ACHN (cell line): ENCODE measurements at regions not wholly inside any gene's neighbourhood (a gene's known extent, or its start where the extent isn't known, plus 50 kb on each side); places are given as distances from the start of the nearest gene placed in this dataset.
"Not testable (repeated sequence)": the region's sequence is repeated elsewhere in the genome, so short reads cannot be mapped to it uniquely, and the experiment has no call there.

Experiments
- DNase-seq: peaks from one replicate; pipeline ENCODE4 v3.0.0-alpha.2; 2015
- in situ Hi-C: cut with HindIII; loops from 2 replicates; pipeline ENCODE4 v1.10.0; 2017; ENCODE audit warnings: low sequenced_read_pairs, low pct_ligation_motif_present, low pct_unique_long_range_greater_than_20kb

- no peak for DNase-seq
- in situ Hi-C loops: no loop called here
These were observed 493.7 kb upstream of the CDH7 start for GRCh38 chr18:65257149-65257548.

DNA sequence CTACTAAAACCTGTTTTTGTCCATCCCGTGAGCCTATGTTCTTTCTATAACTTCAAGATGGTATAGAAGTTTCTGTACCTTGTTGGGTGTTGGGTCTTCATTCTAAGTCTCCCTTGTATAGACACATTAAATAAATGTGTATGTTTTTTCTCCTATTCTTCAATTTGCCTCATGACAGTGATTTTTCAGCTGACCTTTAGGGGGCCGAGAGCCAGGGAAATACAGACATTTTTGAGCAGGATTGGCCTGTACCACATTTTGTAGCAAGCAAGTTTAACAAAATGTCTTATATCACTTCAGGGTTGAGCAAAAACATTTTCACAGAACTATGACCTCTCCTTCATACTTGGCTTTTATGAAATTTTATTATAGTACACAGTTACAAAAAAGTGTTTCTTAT, 495.4 kb upstream of the CDH7 start:
- in situ Hi-C loops: no loop called here
- no peak for DNase-seq

GRCh38 chr18:65239787-65240186, 511.0 kb upstream of the CDH7 start:
- in situ Hi-C loops: no loop called here

GRCh38 chr18:65235966-65236624, 514.7 kb upstream of the CDH7 start:
- no peak for DNase-seq
- in situ Hi-C loops: no loop called here

More at GRCh38 chr18:65239787-65240186, 511.0 kb upstream of the CDH7 start:
- no peak for DNase-seq

- DNase-seq: no peak
- in situ Hi-C loops: no loop called here
These were observed 520.5 kb upstream of the CDH7 start for GRCh38 chr18:65230311-65230710.

DNA sequence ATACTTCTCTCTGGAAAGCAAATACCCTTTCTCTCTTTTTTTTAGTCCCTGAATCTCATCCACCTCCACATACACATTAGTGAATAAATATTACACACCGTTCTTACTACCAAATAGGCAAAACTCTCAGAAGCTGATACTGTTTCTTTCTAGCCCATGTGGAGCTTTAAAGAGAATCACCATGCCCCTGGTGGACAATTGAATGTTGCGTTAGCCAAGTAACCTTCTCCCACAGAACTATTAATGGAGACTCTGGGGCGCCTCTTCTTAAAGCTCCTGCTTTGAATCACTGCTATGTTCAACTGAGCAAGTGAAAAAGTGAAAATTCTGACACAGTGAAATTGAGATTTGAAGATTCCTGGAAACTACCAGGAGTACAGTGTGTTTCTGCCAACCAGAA, 522.8 kb upstream of the CDH7 start:
- in situ Hi-C loops: no loop called here
- DNase-seq: no peak

DNA sequence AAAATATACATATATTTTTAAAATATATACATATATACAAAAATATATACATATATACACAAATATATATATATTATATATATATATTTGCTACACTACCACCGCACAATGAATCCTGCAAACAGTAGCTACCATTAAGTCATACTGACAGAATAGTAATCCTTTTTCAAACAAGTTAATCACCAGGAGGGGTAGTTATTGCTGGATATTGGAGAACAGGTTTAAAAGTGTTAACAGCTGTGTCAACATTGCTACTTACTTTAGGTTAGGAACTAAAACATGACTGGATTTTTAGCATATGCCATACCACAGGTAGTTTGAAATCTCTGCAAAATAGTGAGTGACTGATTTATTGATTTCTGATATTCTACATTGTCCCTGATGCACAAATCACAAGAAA, 529.1 kb upstream of the CDH7 start:
- in situ Hi-C loops: no loop called here
- no peak for DNase-seq

- in situ Hi-C loops: no loop called here
These were observed 529.7 kb upstream of the CDH7 start for GRCh38 chr18:65221115-65221514.

GRCh38 chr18:65215865-65216466, 534.8 kb upstream of the CDH7 start:
- no peak for DNase-seq
- in situ Hi-C loops: no loop called here

More at GRCh38 chr18:65221115-65221514, 529.7 kb upstream of the CDH7 start:
- DNase-seq: no peak

DNA sequence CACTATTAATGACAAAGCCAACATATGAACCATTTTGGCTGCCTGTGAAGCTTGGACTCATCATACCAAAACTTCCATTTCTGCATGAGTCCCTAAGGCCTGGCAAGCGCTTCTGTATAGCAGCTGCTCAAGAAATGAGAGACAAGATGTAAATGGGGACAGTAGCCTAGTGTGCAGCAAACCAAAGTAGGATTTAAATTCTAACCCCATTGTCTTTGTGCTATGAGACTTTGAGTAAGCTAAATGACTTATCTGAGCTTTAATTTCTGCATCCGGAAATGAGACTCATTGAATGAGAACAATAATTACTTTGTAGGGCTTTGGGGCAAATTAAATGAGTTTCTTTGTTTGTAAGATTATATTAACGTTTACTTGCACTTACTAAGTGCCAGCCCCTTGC, 536.4 kb upstream of the CDH7 start:
- in situ Hi-C loops: no loop called here
- DNase-seq: no peak

- DNase-seq: no peak
- in situ Hi-C loops: no loop called here
These were observed 544.1 kb upstream of the CDH7 start for GRCh38 chr18:65206551-65207260.

GRCh38 chr18:65202091-65202490, 548.7 kb upstream of the CDH7 start:
- DNase-seq: no peak
- in situ Hi-C loops: no loop called here

- DNase-seq: no peak
- in situ Hi-C loops: no loop called here
These were observed 575.1 kb upstream of the CDH7 start for GRCh38 chr18:65175681-65176080.

DNA sequence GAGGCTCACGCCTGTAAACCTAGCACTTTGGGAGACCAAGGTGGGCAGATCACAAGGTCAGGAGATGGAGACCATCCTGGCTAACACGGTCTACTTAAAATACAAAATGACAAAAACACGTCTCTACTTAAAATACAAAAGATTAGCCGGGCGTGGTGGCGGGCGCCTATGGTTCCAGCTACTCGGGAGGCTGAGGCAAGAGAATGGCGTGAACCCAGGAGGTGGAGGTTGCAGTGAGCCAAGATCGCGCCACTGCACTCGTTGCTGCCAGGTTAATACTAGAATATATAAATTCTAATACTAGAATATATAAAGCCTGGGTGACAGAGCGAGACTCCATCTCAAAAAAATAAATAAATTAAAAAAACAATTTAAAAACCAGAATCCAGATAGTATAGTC, 588.7 kb upstream of the CDH7 start:
- DNase-seq, in situ Hi-C loops: not testable (repeated sequence)

DNA sequence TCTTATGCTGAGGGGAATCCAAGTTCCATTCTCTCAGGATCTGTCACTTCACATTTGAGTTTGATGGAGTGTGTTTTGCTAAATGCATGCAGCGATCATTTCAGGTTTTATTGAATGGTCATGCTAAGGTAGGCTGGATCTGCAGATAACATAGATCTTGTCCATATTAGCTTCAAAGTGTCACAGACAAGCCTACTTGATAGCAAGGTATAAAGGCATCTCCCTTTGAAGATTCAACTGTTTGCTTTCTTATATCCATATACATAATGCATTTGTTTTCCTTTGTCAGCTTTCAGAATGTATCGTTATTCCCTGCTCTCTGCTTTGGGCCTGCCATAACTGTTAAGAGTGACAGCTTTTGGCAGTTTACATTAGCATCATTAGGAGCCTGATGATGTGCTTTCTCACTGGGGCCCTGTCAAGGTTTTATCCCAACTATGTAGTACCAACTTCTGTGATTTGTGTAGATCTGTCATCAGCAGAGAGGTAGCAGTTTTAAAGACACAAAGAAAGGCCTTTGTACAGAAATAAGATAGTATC, 604.3 kb upstream of the CDH7 start:
- in situ Hi-C loops: no loop called here
- no peak for DNase-seq

GRCh38 chr18:65145312-65145711, 605.5 kb upstream of the CDH7 start:
- in situ Hi-C loops: no loop called here
- no peak for DNase-seq

GRCh38 chr18:65133610-65134009, 617.2 kb upstream of the CDH7 start:
- in situ Hi-C loops: no loop called here
- no peak for DNase-seq

- in situ Hi-C loops: no loop called here
- peak; percentile 41 for DNase-seq
These were observed 626.2 kb upstream of the CDH7 start for GRCh38 chr18:65124633-65125032.

- DNase-seq: no peak
- in situ Hi-C loops: no loop called here
These were observed 646.9 kb upstream of the CDH7 start for GRCh38 chr18:65103864-65104263.

- in situ Hi-C loops: no loop called here
- DNase-seq: no peak
These were observed 657.5 kb upstream of the CDH7 start for GRCh38 chr18:65093346-65093745.
